ENCODE measurements at regions not wholly inside any gene's neighbourhood (a gene's known extent, or its start where the extent isn't known, plus 50 kb on each side); places are given as distances from the start of the nearest gene placed in this dataset.

GRCh38 chr1:90512441-90512840, 204.7 kb downstream of the BARHL2 start:
- no peak for DNase-seq (ENCODE audit: low read depth, low spot score)
- TF ChIP-seq EZH2 (IDR thresholded peaks at IDR 0.05) (no peak), POLR2AphosphoS5 (IDR thresholded peaks at IDR 0.05; ENCODE audit: borderline replicate concordance, low read depth, low read length) (no peak), FOXP2 (optimal IDR thresholded peaks at IDR 0.05; ENCODE audit: control extremely low read depth, extremely low read length, insufficient read depth) (no peak)
- no peaks in the 10 kb centered on the region for H3K36me3 ChIP-seq (ENCODE audit: insufficient read depth, low read length)
- H3K9me3 ChIP-seq (ENCODE audit: low read depth, low read length): no peaks in the 10 kb centered on the region
- no peak overlapping the region for H3K9ac ChIP-seq (ENCODE audit: insufficient read length)
- H3K4me3 ChIP-seq: no peak overlapping the region
- H3K27ac ChIP-seq: no peak overlapping the region

- H3K4me3 ChIP-seq: no peak overlapping the region
- H3K27ac ChIP-seq: no peak overlapping the region
- TF ChIP-seq FOXP2 (optimal IDR thresholded peaks at IDR 0.05; ENCODE audit: control extremely low read depth, extremely low read length, insufficient read depth): no peak
- no peak for TF ChIP-seq POLR2AphosphoS5 (IDR thresholded peaks at IDR 0.05; ENCODE audit: borderline replicate concordance, low read depth, low read length)
- no peak for TF ChIP-seq EZH2 (IDR thresholded peaks at IDR 0.05)
- no peaks in the 10 kb centered on the region for H3K9me3 ChIP-seq (ENCODE audit: low read depth, low read length)
- H3K36me3 ChIP-seq (ENCODE audit: insufficient read depth, low read length): no peaks in the 10 kb centered on the region
- no peak for DNase-seq (ENCODE audit: low read depth, low spot score)
- no peak overlapping the region for H3K9ac ChIP-seq (ENCODE audit: insufficient read length)
Measured at GRCh38 chr1:90510143-90510542, 207.0 kb downstream of the BARHL2 start.

- no peak overlapping the region for H3K27ac ChIP-seq
Measured at GRCh38 chr1:90509225-90510048, 207.7 kb downstream of the BARHL2 start.

GRCh38 chr1:90508376-90509167, 208.5 kb downstream of the BARHL2 start:
- TF ChIP-seq FOXP2 (optimal IDR thresholded peaks at IDR 0.05; ENCODE audit: control extremely low read depth, extremely low read length, insufficient read depth) (no peak), EZH2 (IDR thresholded peaks at IDR 0.05) (no peak), POLR2AphosphoS5 (IDR thresholded peaks at IDR 0.05; ENCODE audit: borderline replicate concordance, low read depth, low read length) (no peak)
- no peaks in the 10 kb centered on the region for H3K9me3 ChIP-seq (ENCODE audit: low read depth, low read length)
- no peak overlapping the region for H3K9ac ChIP-seq (ENCODE audit: insufficient read length)
- no peak overlapping the region for H3K4me3 ChIP-seq
- DNase-seq (ENCODE audit: low read depth, low spot score): no peak
- H3K36me3 ChIP-seq (ENCODE audit: insufficient read depth, low read length): no peaks in the 10 kb centered on the region
- no peak overlapping the region for H3K27ac ChIP-seq

More at GRCh38 chr1:90509225-90510048, 207.7 kb downstream of the BARHL2 start:
- DNase-seq (ENCODE audit: low read depth, low spot score): no peak
- Histone ChIP-seq H3K9me3 (ENCODE audit: low read depth, low read length) (no peaks in the 10 kb centered on the region), H3K9ac (ENCODE audit: insufficient read length) (no peak overlapping the region), H3K36me3 (ENCODE audit: insufficient read depth, low read length) (no peaks in the 10 kb centered on the region), H3K4me3 (no peak overlapping the region)
- no peak for TF ChIP-seq FOXP2 (optimal IDR thresholded peaks at IDR 0.05; ENCODE audit: control extremely low read depth, extremely low read length, insufficient read depth)
- no peak for TF ChIP-seq POLR2AphosphoS5 (IDR thresholded peaks at IDR 0.05; ENCODE audit: borderline replicate concordance, low read depth, low read length)
- no peak for TF ChIP-seq EZH2 (IDR thresholded peaks at IDR 0.05)

GRCh38 chr1:90507173-90507572, 209.9 kb downstream of the BARHL2 start:
- no peak for DNase-seq (ENCODE audit: low read depth, low spot score)
- H3K4me3 ChIP-seq: no peak overlapping the region
- H3K36me3 ChIP-seq (ENCODE audit: insufficient read depth, low read length): no peaks in the 10 kb centered on the region
- H3K9ac ChIP-seq (ENCODE audit: insufficient read length): no peak overlapping the region
- H3K9me3 ChIP-seq (ENCODE audit: low read depth, low read length): no peaks in the 10 kb centered on the region
- no peak for TF ChIP-seq POLR2AphosphoS5 (IDR thresholded peaks at IDR 0.05; ENCODE audit: borderline replicate concordance, low read depth, low read length)
- no peak for TF ChIP-seq FOXP2 (optimal IDR thresholded peaks at IDR 0.05; ENCODE audit: control extremely low read depth, extremely low read length, insufficient read depth)
- no peak for TF ChIP-seq EZH2 (IDR thresholded peaks at IDR 0.05)
- no peak overlapping the region for H3K27ac ChIP-seq

GRCh38 chr1:90505806-90506205, 211.3 kb downstream of the BARHL2 start:
- no peak for DNase-seq (ENCODE audit: low read depth, low spot score)
- no peak overlapping the region for H3K4me3 ChIP-seq
- H3K9ac ChIP-seq (ENCODE audit: insufficient read length): no peak overlapping the region
- no peak overlapping the region for H3K27ac ChIP-seq
- H3K9me3 ChIP-seq (ENCODE audit: low read depth, low read length): no peaks in the 10 kb centered on the region
- H3K36me3 ChIP-seq (ENCODE audit: insufficient read depth, low read length): no peaks in the 10 kb centered on the region
- TF ChIP-seq FOXP2 (optimal IDR thresholded peaks at IDR 0.05; ENCODE audit: control extremely low read depth, extremely low read length, insufficient read depth) (no peak), EZH2 (IDR thresholded peaks at IDR 0.05) (no peak), POLR2AphosphoS5 (IDR thresholded peaks at IDR 0.05; ENCODE audit: borderline replicate concordance, low read depth, low read length) (no peak)

- Histone ChIP-seq H3K36me3 (ENCODE audit: insufficient read depth, low read length) (no peaks in the 10 kb centered on the region), H3K27ac (no peak overlapping the region), H3K9me3 (ENCODE audit: low read depth, low read length) (no peaks in the 10 kb centered on the region), H3K9ac (ENCODE audit: insufficient read length) (no peak overlapping the region), H3K4me3 (no peak overlapping the region)
- DNase-seq (ENCODE audit: low read depth, low spot score): no peak
- TF ChIP-seq FOXP2 (optimal IDR thresholded peaks at IDR 0.05; ENCODE audit: control extremely low read depth, extremely low read length, insufficient read depth): no peak
Measured at GRCh38 chr1:90504509-90504908, 212.6 kb downstream of the BARHL2 start.

GRCh38 chr1:90502696-90503095, 214.4 kb downstream of the BARHL2 start:
- Histone ChIP-seq H3K36me3 (ENCODE audit: insufficient read depth, low read length) (no peaks in the 10 kb centered on the region), H3K9ac (ENCODE audit: insufficient read length) (no peak overlapping the region), H3K9me3 (ENCODE audit: low read depth, low read length) (no peaks in the 10 kb centered on the region), H3K4me3 (no peak overlapping the region), H3K27ac (no peak overlapping the region)
- no peak for DNase-seq (ENCODE audit: low read depth, low spot score)
- TF ChIP-seq FOXP2 (optimal IDR thresholded peaks at IDR 0.05; ENCODE audit: control extremely low read depth, extremely low read length, insufficient read depth): no peak
- no peak for TF ChIP-seq EZH2 (IDR thresholded peaks at IDR 0.05)
- TF ChIP-seq POLR2AphosphoS5 (IDR thresholded peaks at IDR 0.05; ENCODE audit: borderline replicate concordance, low read depth, low read length): no peak
